ENCODE measurements at regions not wholly inside any gene's neighbourhood (a gene's known extent, or its start where the extent isn't known, plus 50 kb on each side); places are given as distances from the start of the nearest gene placed in this dataset.

- no peak for TF ChIP-seq CTCF (IDR thresholded peaks at IDR 0.05; ENCODE audit: poor library complexity, severe bottlenecking)
These were observed 852.5 kb upstream of the LRATD1 start for GRCh38 chr2:13779996-13780395.

GRCh38 chr2:13791019-13791547 is 841.4 kb upstream of the LRATD1 start:
- ATAC-seq (ENCODE audit: low read depth) (no peak), DNase-seq (ENCODE audit: low spot score) (no peak)
- no peaks in the 10 kb centered on the region for H3K36me3 ChIP-seq (ENCODE audit: low read depth)
- no peaks in the 10 kb centered on the region for H3K4me1 ChIP-seq (ENCODE audit: insufficient read depth, poor library complexity, severe bottlenecking)
- H3K27me3 ChIP-seq (ENCODE audit: insufficient read depth, poor library complexity, severe bottlenecking): no peaks in the 10 kb centered on the region
- no peaks in the 10 kb centered on the region for H3K9me3 ChIP-seq (ENCODE audit: severe bottlenecking)
- no peak overlapping the region for H3K4me3 ChIP-seq (ENCODE audit: severe bottlenecking)
- no peak for TF ChIP-seq CTCF (IDR thresholded peaks at IDR 0.05; ENCODE audit: poor library complexity, severe bottlenecking)
- no peak overlapping the region for H3K27ac ChIP-seq (ENCODE audit: poor library complexity, severe bottlenecking)

More at GRCh38 chr2:13779996-13780395, 852.5 kb upstream of the LRATD1 start:
- Histone ChIP-seq H3K36me3 (ENCODE audit: low read depth) (no peaks in the 10 kb centered on the region), H3K4me1 (ENCODE audit: insufficient read depth, poor library complexity, severe bottlenecking) (no peaks in the 10 kb centered on the region), H3K27ac (ENCODE audit: poor library complexity, severe bottlenecking) (no peak overlapping the region), H3K27me3 (ENCODE audit: insufficient read depth, poor library complexity, severe bottlenecking) (no peaks in the 10 kb centered on the region), H3K4me3 (ENCODE audit: severe bottlenecking) (no peak overlapping the region), H3K9me3 (ENCODE audit: severe bottlenecking) (no peaks in the 10 kb centered on the region)
- ATAC-seq (ENCODE audit: low read depth) (no peak), DNase-seq (ENCODE audit: low spot score) (no peak)

DNA sequence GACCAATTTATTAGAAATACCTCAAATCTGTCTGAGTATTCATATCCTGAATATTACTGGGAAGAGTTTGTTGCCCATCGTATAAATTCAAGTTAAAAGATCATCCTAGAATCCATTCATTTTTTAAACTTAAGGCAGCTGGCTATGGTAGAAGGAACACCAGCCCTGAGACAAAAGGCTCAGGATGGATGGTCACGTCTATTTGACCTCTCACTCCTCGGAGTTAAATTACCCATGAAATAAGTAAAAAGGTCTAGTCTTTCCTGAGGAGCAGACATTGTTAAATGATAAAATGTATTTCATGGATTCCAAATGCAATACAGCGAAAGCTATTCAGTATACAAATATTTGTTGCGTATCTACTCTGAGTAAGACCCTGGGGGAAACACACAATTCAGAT is 826.0 kb upstream of the LRATD1 start:
- H3K9me3 ChIP-seq (ENCODE audit: severe bottlenecking): no peaks in the 10 kb centered on the region
- no peak for TF ChIP-seq CTCF (IDR thresholded peaks at IDR 0.05; ENCODE audit: poor library complexity, severe bottlenecking)
- no peak overlapping the region for H3K27ac ChIP-seq (ENCODE audit: poor library complexity, severe bottlenecking)
- ATAC-seq (ENCODE audit: low read depth) (no peak), DNase-seq (ENCODE audit: low spot score) (no peak)
- H3K36me3 ChIP-seq (ENCODE audit: low read depth): no peaks in the 10 kb centered on the region
- H3K27me3 ChIP-seq (ENCODE audit: insufficient read depth, poor library complexity, severe bottlenecking): no peaks in the 10 kb centered on the region
- no peaks in the 10 kb centered on the region for H3K4me1 ChIP-seq (ENCODE audit: insufficient read depth, poor library complexity, severe bottlenecking)
- H3K4me3 ChIP-seq (ENCODE audit: severe bottlenecking): no peak overlapping the region

DNA sequence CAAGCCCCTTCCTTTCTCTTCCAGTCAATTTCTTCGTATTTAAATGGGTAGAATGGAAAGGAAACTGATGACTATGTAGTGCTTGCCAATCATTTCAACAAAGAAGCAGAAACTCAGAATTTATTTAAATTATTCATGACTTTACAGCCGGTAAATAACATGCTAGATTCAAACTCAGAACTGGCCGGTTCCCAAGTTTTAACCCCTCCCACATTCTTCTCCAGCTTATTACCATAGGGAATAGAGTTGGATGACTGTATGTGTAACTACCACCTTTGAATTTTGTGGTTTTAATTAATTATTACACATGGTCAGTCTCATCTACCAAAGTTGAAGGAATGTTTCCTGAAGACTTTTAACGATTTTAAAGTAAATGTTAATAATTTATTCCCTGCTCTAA is 819.3 kb upstream of the LRATD1 start:
- Histone ChIP-seq H3K9me3 (ENCODE audit: severe bottlenecking) (no peaks in the 10 kb centered on the region), H3K36me3 (ENCODE audit: low read depth) (no peaks in the 10 kb centered on the region), H3K27me3 (ENCODE audit: insufficient read depth, poor library complexity, severe bottlenecking) (no peaks in the 10 kb centered on the region), H3K27ac (ENCODE audit: poor library complexity, severe bottlenecking) (no peak overlapping the region), H3K4me3 (ENCODE audit: severe bottlenecking) (no peak overlapping the region), H3K4me1 (ENCODE audit: insufficient read depth, poor library complexity, severe bottlenecking) (no peaks in the 10 kb centered on the region)
- ATAC-seq (ENCODE audit: low read depth) (no peak), DNase-seq (ENCODE audit: low spot score) (no peak)
- no peak for TF ChIP-seq CTCF (IDR thresholded peaks at IDR 0.05; ENCODE audit: poor library complexity, severe bottlenecking)

GRCh38 chr2:13818002-13818401 is 814.5 kb upstream of the LRATD1 start:
- Histone ChIP-seq H3K27ac (ENCODE audit: poor library complexity, severe bottlenecking) (no peak overlapping the region), H3K9me3 (ENCODE audit: severe bottlenecking) (no peaks in the 10 kb centered on the region), H3K4me3 (ENCODE audit: severe bottlenecking) (no peak overlapping the region), H3K36me3 (ENCODE audit: low read depth) (no peaks in the 10 kb centered on the region), H3K4me1 (ENCODE audit: insufficient read depth, poor library complexity, severe bottlenecking) (no peaks in the 10 kb centered on the region), H3K27me3 (ENCODE audit: insufficient read depth, poor library complexity, severe bottlenecking) (no peaks in the 10 kb centered on the region)
- TF ChIP-seq CTCF (IDR thresholded peaks at IDR 0.05; ENCODE audit: poor library complexity, severe bottlenecking): no peak
- ATAC-seq (ENCODE audit: low read depth) (no peak), DNase-seq (ENCODE audit: low spot score) (no peak)

Data from RWPE2 (cell line).